Thymus (tissue), 11 donors: ENCODE measurements at regions not wholly inside any gene's neighbourhood (a gene's known extent, or its start where the extent isn't known, plus 50 kb on each side); places are given as distances from the start of the nearest gene placed in this dataset.
"Not testable (repeated sequence)": the region's sequence is repeated elsewhere in the genome, so short reads cannot be mapped to it uniquely, and the experiment has no call there.

ENCODE experiments used
- DNase-seq, 9 donors: peaks; one replicate each; pipeline ENCODE4 v3.0.0-alpha.2; 2013; ENCODE audit warnings: low spot score in 9 of 9, low read depth in 6 of 9, missing footprints in 1 of 9
- H3K27ac ChIP-seq, 2 donors: one replicate each; pipeline ENCODE4 v1.5.1; 2013; ENCODE audit warnings: control low read depth in 1 of 2, low read depth in 1 of 2, low read length in 1 of 2, mild to moderate bottlenecking in 1 of 2, moderate library complexity in 1 of 2
- H3K27me3 ChIP-seq, 2 donors: one replicate each; pipeline ENCODE4 v1.5.1; 2013; ENCODE audit warnings: low read length in 1 of 2; ENCODE audit not compliant: control insufficient read depth in 2 of 2, insufficient read depth in 1 of 2
- H3K36me3 ChIP-seq, 2 donors: one replicate each; pipeline ENCODE4 v1.5.1; 2013; ENCODE audit warnings: low read length in 1 of 2, mild to moderate bottlenecking in 1 of 2, moderate library complexity in 1 of 2; ENCODE audit not compliant: control insufficient read depth in 2 of 2, insufficient read depth in 2 of 2
- H3K4me1 ChIP-seq, 2 donors: one replicate each; pipeline ENCODE4 v1.5.1; 2013; ENCODE audit warnings: low read length in 2 of 2; ENCODE audit not compliant: control insufficient read depth in 2 of 2, insufficient read depth in 2 of 2
- H3K4me3 ChIP-seq, 2 donors: one replicate each; pipeline ENCODE4 v1.5.1; 2013; ENCODE audit warnings: low read length in 2 of 2, control low read depth in 1 of 2, mild to moderate bottlenecking in 1 of 2
- H3K9me3 ChIP-seq, 2 donors: one replicate each; pipeline ENCODE4 v1.5.1; 2013; ENCODE audit warnings: low read length in 1 of 2, mild to moderate bottlenecking in 1 of 2; ENCODE audit not compliant: control insufficient read depth in 2 of 2, insufficient read depth in 1 of 2
- WGBS: extraction: QIAGEN DNeasy Blood & Tissue Kit; methylation state at CpG from one replicate; pipeline ENCODE4 v1.1.7; 2013; 5-methylcytosine and 5-hydroxymethylcytosine counted together
- donor health status: healthy.

- not testable (repeated sequence) for DNase-seq, H3K27ac ChIP-seq, H3K36me3 ChIP-seq, H3K27me3 ChIP-seq, H3K9me3 ChIP-seq, H3K4me3 ChIP-seq, H3K4me1 ChIP-seq
- WGBS, result no CpG with 5 or more reads among the region's 1 CpG
Measured at GRCh38 chr1:120308940-120309578, 105.8 kb upstream of the NBPF8 start.

GRCh38 chr1:120305046-120305445 lies 109.8 kb upstream of the NBPF8 start:
- WGBS, result no CpG with 5 or more reads among the region's 3 CpGs
- H3K9me3 ChIP-seq, result not testable (repeated sequence)

GRCh38 chr1:120304341-120304740 lies 110.5 kb upstream of the NBPF8 start:
- not testable (repeated sequence) for H3K27me3 ChIP-seq, H3K9me3 ChIP-seq, DNase-seq, H3K36me3 ChIP-seq, H3K27ac ChIP-seq, H3K4me1 ChIP-seq, H3K4me3 ChIP-seq
- WGBS, result no CpG with 5 or more reads among the region's 2 CpGs

More at GRCh38 chr1:120305046-120305445, 109.8 kb upstream of the NBPF8 start:
- DNase-seq, H3K4me3 ChIP-seq, H3K4me1 ChIP-seq, H3K27ac ChIP-seq, H3K36me3 ChIP-seq, H3K27me3 ChIP-seq: not testable (repeated sequence)

- not testable (repeated sequence) for H3K9me3 ChIP-seq, DNase-seq, H3K4me1 ChIP-seq, H3K27me3 ChIP-seq, H3K27ac ChIP-seq, H3K36me3 ChIP-seq, H3K4me3 ChIP-seq
- 94% methylated on average over 2 of the region's 4 CpGs for WGBS
Measured at GRCh38 chr1:120299433-120300057, 115.3 kb upstream of the NBPF8 start.

- H3K4me1 ChIP-seq, DNase-seq, H3K9me3 ChIP-seq, H3K36me3 ChIP-seq, H3K4me3 ChIP-seq, H3K27me3 ChIP-seq, H3K27ac ChIP-seq: not testable (repeated sequence)
- no CpG with 5 or more reads among the region's 3 CpGs for WGBS
Measured at GRCh38 chr1:120298487-120298886, 116.3 kb upstream of the NBPF8 start.

- not testable (repeated sequence) for DNase-seq
Measured at GRCh38 chr1:120297345-120297953, 117.4 kb upstream of the NBPF8 start.

GRCh38 chr1:120290105-120290504 lies 113.8 kb upstream of the SEC22B start:
- not testable (repeated sequence) for H3K4me3 ChIP-seq, H3K27ac ChIP-seq, H3K36me3 ChIP-seq, DNase-seq, H3K9me3 ChIP-seq, H3K4me1 ChIP-seq, H3K27me3 ChIP-seq
- WGBS, result no CpG with 5 or more reads among the region's 3 CpGs

More at GRCh38 chr1:120297345-120297953, 117.4 kb upstream of the NBPF8 start:
- H3K9me3 ChIP-seq, H3K27me3 ChIP-seq, H3K4me1 ChIP-seq, H3K4me3 ChIP-seq, H3K36me3 ChIP-seq, H3K27ac ChIP-seq: not testable (repeated sequence)
- WGBS, result no CpG with 5 or more reads among the region's 3 CpGs

- not testable (repeated sequence) for H3K27ac ChIP-seq, H3K4me3 ChIP-seq, DNase-seq, H3K36me3 ChIP-seq, H3K27me3 ChIP-seq, H3K4me1 ChIP-seq, H3K9me3 ChIP-seq
- no CpG with 5 or more reads among the region's 3 CpGs for WGBS
Measured at GRCh38 chr1:120289601-120290074, 113.3 kb upstream of the SEC22B start.

GRCh38 chr1:120288814-120289600 lies 112.7 kb upstream of the SEC22B start:
- DNase-seq, H3K4me1 ChIP-seq, H3K36me3 ChIP-seq, H3K27ac ChIP-seq, H3K27me3 ChIP-seq, H3K9me3 ChIP-seq, H3K4me3 ChIP-seq: not testable (repeated sequence)
- no CpG with 5 or more reads among the region's 8 CpGs for WGBS
